KOPT-K1 (cell line): ENCODE measurements at regions not wholly inside any gene's neighbourhood (a gene's known extent, or its start where the extent isn't known, plus 50 kb on each side); places are given as distances from the start of the nearest gene placed in this dataset.

ENCODE experiments used
- H3K27ac ChIP-seq: fragments of 200-600 bp; sonication (generic); 2 replicates; pipeline ENCODE4 v1.5.1; 2016; ENCODE audit warnings: antibody characterized with exemption, mild to moderate bottlenecking, low read depth, low read length; ENCODE audit not compliant: poor library complexity, severe bottlenecking
- H3K36me3 ChIP-seq: fragments of 200-600 bp; sonication (generic); 2 replicates; pipeline ENCODE4 v1.5.1; 2017; ENCODE audit warnings: antibody characterized with exemption, mild to moderate bottlenecking, low read length, moderate library complexity; ENCODE audit not compliant: insufficient read depth
- H3K9me3 ChIP-seq: fragments of 200-600 bp; sonication (generic); 2 replicates; pipeline ENCODE4 v1.5.1; 2017; ENCODE audit warnings: antibody characterized with exemption, low read length, mild to moderate bottlenecking; ENCODE audit not compliant: insufficient read depth, poor library complexity, severe bottlenecking

DNA sequence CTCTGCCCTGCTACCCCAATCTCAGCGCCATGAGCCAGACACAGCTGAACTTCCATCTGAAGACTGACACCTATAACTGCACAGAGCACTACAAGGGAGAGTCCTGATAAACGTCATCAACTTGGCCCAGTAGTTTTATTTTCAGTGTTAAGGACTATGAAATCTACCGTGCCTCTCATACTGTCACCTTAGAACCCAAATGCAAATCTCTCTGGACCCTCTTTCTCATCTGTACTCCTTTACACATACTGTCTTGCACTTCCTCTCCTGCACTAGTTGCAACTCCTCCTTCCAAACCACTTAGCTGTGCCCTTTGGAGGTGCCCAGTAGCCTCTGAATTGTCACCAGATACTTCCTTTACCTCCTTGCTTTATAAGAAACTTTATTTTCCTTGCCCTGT is 420.2 kb upstream of the CNKSR2 start:
- Histone ChIP-seq H3K27ac (no peak overlapping the region), H3K9me3 (no peaks in the 10 kb centered on the region)

DNA sequence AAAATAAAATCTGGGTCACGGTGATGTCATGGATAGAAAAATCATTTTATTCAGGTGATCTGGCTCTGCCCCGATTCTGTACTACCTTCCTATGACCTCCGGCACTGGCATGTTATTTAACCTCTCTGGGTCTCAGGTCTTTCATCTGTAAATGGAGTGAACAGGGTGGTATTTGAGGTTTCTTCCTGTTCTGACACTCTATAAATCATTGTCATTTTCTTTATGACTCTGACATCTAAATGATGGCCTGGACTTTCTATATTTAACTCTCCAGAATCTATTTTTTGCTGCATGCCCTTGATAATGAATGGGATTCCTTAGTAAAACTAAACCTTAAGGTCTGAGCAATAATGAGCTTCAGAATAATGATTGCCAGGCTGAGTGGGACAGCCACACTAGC is 422.0 kb upstream of the CNKSR2 start:
- no peaks in the 10 kb centered on the region for H3K36me3 ChIP-seq
- no peak overlapping the region for H3K27ac ChIP-seq
- H3K9me3 ChIP-seq, result no peaks in the 10 kb centered on the region

More for the DNA sequence above, 420.2 kb upstream of the CNKSR2 start:
- no peaks in the 10 kb centered on the region for H3K36me3 ChIP-seq

DNA sequence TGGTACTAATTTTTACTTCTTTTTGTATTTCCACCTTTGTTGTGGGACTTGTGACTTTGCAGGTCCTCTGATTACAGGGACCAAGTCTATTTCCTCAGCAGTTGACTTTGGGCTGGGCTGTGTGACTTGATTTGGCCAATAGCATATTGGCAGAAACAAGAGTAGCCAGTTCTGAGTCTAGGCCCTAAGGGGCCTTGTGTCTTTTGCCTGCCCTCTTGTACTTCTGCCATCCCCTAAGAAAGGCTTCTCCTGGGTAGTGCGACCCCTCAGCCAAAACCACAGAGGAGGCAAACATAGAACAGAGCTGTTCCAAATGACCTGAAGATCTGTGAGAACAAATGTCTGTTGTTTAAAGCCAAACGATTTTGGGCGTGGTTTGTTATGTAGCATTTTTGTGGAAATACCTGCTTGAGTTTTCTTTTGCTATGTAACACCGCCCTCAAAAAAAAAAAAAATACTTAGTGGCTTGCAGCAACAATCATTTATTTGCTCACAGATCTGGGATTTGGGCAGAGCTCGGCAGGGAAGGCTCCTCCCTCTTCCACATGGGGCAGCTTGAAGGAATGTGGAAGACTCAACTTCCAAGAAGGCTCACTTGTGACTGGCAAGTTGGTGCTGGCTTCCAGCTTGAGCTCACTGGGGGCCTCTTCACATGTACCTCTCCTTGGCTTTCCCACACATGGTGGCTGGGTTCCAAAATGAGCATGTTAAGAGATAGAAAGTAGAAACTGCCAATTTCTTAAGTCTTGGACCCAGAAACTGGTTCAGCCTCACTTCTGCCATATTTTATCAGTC is 423.0 kb upstream of the CNKSR2 start:
- Histone ChIP-seq H3K36me3 (no peaks in the 10 kb centered on the region), H3K9me3 (no peaks in the 10 kb centered on the region), H3K27ac (no peak overlapping the region)

DNA sequence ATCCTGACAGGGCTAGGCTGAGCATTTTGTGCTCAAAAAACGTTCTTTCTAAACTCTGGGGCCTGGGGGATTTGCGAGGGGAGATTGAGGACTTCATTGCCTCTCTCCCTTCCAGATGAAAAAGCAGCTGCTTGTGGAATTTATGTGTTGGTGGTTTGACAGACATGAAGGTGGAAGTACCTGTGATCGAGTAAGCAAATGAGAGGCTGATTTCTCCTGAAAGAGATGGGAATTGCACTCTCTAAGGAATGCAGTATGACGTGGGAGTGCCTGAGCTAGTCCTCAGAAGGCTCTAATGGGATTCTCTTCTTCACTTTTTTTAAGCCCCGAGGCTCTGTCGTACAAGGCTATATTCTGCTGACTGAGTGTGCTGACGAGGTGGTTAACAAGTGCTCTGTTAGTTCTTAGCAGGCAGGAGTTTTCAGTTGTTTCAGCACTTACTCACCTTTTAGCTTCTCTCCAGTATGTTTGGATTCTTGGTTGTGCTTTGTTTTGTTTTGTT is 426.8 kb upstream of the CNKSR2 start:
- no peak overlapping the region for H3K27ac ChIP-seq
- no peaks in the 10 kb centered on the region for H3K9me3 ChIP-seq
- H3K36me3 ChIP-seq, result no peaks in the 10 kb centered on the region

DNA sequence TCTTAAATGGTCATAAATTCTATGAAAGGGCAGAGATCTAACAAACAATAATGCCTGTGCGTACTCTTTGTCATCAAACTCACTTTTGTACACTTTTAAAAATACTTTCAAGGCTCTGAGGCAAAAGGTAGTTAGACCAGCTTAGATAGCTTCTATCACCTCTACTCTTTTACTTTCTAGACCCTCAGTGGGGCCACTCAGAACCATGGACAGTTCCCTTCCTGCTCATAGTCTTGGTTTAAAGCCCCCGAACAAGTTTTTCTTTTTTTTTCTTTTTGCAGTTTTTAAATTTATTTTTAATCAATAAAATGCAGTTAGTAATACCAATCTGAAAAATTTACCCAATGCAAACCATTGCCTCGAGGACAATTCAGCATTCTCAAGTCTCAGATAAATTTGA is 460.5 kb upstream of the CNKSR2 start:
- H3K36me3 ChIP-seq, result no peaks in the 10 kb centered on the region
- H3K27ac ChIP-seq, result no peak overlapping the region
- no peaks in the 10 kb centered on the region for H3K9me3 ChIP-seq

DNA sequence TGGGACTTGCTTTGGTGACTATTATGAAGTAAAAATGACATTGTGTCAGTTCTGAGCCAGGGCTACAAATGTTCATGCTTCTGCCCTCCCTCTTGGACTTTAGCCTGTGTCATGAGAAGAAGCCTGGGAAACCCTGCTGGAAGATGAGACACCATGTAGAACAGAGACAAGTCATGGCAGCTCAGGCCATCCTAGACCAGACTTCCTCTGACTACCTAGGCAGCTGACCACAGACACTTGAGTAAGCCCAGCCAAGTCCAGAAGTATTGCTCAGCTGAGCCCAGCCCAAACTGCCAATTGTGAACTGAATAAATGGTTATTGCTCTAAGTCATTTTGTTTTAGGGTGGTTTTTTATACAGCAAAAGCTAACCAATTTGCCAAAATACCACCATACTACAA is 467.6 kb upstream of the CNKSR2 start:
- no peaks in the 10 kb centered on the region for H3K9me3 ChIP-seq
- H3K27ac ChIP-seq, result no peak overlapping the region
- H3K36me3 ChIP-seq, result no peaks in the 10 kb centered on the region

DNA sequence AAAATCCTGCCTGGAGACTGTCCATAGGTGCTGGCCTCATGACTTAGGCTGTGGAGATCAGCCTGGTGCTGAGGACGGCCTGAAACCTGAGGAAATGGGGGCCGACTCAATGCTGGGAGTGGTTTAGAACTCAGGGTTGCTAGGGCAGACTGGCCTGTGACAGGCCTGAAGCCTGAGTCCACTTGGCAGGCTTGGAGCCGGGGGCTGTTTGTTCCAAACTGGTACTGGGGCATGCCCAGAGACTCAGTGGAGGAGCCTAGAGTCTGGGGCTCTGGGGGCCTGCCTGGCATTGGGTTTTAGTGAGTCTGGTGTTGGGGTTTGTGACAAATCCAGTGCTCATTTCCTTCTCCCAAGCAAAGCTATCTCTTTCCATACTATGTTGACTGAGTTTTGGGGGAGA is 489.7 kb upstream of the CNKSR2 start:
- Histone ChIP-seq H3K9me3 (no peaks in the 10 kb centered on the region), H3K36me3 (no peaks in the 10 kb centered on the region), H3K27ac (no peak overlapping the region)

DNA sequence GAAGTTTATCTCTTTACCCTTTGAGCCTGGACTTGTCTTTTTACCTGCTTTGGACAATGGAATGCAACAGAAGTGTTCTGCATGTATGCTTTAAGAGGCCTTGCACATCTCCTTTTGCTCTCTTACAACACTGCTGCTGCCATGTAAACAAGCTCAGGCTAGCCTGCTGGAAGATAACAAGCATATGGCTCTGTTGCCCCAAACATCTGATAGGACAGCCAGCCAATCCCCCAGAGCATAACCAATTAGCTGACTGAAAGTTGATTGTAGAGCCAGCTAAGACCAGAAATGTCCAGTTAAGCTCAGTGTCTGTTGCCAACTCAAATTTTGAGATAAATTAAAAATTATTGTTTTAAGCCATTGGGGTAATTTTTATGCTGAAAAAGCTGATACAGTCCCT is 510.6 kb upstream of the CNKSR2 start:
- H3K27ac ChIP-seq, result no peak overlapping the region
- no peaks in the 10 kb centered on the region for H3K36me3 ChIP-seq
- peaks cover 6% of the 10 kb centered on the region for H3K9me3 ChIP-seq

DNA sequence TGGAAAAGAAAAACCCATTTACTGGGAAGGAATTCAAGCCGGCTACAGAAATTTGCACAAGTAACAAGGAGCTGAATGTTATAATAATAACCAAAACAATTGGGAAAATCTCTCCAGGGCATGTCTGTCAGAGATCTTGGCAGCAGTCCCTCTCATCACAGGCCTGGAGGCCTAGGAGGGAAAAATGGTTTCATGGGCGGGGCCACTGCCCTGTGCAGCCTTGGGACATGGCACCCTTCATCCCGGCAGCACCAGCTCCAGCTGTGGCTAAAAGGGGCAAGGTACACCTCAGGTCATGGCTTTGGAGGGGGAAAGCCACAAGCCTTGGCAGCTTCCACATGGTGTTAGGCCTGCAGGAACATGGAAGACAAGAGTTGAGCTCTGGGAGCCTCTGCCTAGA is 513.1 kb upstream of the CNKSR2 start:
- H3K9me3 ChIP-seq, result peaks cover 6% of the 10 kb centered on the region
- no peaks in the 10 kb centered on the region for H3K36me3 ChIP-seq
- no peak overlapping the region for H3K27ac ChIP-seq

DNA sequence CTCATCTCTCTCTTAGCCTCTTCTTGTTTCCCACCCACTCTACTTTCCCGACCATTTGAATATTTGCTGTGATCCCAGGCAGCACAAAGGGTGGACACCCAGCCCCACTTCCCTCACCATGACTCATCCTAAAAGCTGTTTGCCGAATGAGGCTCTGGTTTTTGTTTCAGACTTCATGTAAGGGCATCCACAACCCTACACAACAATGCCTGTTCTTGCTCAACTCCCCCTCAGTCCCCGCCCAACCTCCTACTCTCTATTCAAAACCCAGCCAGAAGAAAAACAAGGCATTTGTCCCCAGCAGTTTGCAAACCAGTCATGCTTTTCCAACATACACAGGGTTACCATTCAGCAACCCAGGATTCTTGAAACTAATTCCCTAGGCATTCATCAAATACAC is 516.5 kb upstream of the CNKSR2 start:
- Histone ChIP-seq H3K9me3 (peaks cover 6% of the 10 kb centered on the region), H3K27ac (no peak overlapping the region), H3K36me3 (no peaks in the 10 kb centered on the region)

DNA sequence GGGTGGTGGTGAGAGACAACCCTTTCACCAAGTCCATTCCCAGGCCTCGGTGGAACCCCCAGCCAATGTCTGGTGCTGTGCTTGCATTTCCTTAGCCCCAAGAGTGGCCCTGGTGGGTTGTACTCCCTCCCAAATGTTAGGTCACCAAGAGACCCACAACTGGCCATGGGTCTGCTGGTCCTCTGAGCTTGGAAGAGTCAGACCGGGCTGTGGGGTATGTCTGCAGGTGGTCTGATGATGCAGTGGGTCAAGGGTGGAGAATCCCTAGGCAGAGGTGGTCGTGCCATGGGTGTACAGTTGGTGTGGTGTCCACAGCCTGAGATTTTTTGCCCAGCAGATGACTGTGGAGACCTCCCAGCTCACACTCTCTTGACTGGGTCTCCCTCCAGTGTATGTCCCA is 535.7 kb upstream of the CNKSR2 start:
- Histone ChIP-seq H3K27ac (no peak overlapping the region), H3K36me3 (no peaks in the 10 kb centered on the region), H3K9me3 (no peaks in the 10 kb centered on the region)

DNA sequence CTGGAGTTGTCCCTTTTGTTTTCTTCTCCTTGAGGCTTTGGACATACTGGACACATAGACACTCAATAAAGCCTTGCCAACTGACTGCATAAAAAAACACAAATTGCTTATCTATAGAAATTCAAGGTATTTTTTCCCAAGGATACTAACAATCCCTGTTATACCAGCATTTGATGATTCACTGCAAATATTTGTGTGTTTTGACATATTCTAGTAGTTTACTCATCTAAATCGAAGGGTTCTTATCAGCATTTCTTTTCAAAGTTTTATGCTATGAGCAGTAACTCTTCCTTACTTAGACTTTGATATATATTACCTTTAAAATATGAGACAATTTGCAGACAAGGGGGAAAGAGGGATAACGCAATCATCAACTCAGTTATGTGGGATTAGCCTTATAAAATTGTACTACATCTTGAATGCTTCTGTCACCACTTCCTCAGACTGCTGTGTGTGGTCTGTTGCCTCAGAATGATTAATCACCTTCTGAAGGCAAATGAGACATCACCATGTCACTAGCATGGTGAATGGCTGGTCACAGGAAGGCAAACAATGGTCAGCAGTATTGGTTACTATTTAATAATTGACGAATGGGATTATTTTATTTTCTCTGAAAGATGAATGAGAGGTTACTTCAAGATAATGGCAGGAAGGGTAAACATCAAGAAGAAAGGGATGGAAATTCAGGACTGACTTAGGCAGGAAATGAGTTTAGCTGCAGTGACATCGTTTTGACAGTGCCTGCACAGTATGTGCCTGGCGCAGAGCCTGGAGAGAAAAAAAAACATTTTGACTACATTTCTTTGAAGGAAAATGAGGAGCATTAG is 544.3 kb upstream of the CNKSR2 start:
- Histone ChIP-seq H3K36me3 (no peaks in the 10 kb centered on the region), H3K27ac (no peak overlapping the region), H3K9me3 (no peaks in the 10 kb centered on the region)

DNA sequence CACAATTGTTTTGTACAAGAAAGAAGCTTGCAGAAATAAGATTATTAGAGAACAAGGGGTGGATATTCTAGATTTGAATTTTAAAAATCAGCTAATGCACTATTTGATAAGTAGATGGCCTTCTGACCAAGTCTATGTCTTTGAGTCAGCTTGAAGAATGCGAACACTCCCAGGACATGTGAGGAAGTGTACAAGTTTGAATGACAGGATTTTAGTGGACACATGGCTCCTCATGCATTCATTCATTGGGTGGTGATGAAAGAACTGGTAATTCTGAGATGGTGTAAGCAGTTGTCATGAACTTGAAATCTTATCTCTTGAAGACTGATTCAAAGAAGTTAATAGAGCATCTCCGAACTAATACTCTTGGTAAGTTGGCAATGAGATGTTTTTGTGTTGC is 548.2 kb upstream of the CNKSR2 start:
- Histone ChIP-seq H3K27ac (no peak overlapping the region), H3K9me3 (no peaks in the 10 kb centered on the region), H3K36me3 (no peaks in the 10 kb centered on the region)

DNA sequence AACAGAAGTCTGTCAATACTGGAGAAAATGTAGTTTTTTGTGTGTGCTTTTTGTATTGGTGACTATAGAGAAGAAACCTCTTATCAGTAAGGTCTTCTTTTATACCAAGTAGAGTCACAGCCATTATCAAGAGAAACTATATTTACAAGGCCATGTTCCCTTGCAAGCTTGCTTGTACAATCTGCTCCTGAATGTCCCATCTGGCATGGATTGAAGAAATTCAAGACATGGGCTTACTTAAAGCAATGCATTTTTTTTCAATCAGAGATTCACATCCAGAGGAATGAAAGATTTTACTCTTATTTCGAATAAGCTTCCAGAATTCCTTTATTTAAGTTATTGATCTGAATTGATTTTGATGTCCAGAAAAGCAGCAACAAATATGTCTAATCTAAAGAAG is 537.3 kb upstream of the RPS6KA3 start:
- H3K9me3 ChIP-seq, result no peaks in the 10 kb centered on the region
- no peak overlapping the region for H3K27ac ChIP-seq
- no peaks in the 10 kb centered on the region for H3K36me3 ChIP-seq

DNA sequence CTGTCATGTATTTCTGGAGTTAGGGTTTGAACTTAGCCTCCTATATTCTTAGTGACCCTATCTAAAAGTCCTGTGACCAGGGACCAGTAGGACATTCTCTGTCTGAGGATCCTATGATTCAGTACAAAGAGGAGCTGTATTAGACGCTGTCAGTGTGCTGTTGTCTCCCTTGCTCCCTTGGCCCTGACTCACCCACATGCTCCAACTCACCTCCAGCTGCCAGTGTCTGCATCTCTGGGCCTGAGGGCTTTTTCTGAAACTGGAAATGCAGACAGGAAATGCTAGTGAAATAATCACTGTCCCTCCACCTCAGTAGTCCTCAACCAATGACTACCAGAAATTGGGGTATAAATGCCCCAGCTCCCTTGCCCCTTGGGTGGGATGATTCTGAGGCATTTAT is 535.3 kb upstream of the RPS6KA3 start:
- H3K27ac ChIP-seq, result no peak overlapping the region
- no peaks in the 10 kb centered on the region for H3K9me3 ChIP-seq
- no peaks in the 10 kb centered on the region for H3K36me3 ChIP-seq
